Stimulated activated CD4-positive, alpha-beta T cell treated with anti-CD3 and anti-CD28 coated beads, Interleukin-4, amount 100 ng/mL, for 24 hours (primary cell): ENCODE measurements at regions not wholly inside any gene's neighbourhood (a gene's known extent, or its start where the extent isn't known, plus 50 kb on each side); places are given as distances from the start of the nearest gene placed in this dataset.

Source experiments
- DNase-seq: peaks from one replicate; pipeline ENCODE4 v3.0.0-alpha.2; 2020

DNA sequence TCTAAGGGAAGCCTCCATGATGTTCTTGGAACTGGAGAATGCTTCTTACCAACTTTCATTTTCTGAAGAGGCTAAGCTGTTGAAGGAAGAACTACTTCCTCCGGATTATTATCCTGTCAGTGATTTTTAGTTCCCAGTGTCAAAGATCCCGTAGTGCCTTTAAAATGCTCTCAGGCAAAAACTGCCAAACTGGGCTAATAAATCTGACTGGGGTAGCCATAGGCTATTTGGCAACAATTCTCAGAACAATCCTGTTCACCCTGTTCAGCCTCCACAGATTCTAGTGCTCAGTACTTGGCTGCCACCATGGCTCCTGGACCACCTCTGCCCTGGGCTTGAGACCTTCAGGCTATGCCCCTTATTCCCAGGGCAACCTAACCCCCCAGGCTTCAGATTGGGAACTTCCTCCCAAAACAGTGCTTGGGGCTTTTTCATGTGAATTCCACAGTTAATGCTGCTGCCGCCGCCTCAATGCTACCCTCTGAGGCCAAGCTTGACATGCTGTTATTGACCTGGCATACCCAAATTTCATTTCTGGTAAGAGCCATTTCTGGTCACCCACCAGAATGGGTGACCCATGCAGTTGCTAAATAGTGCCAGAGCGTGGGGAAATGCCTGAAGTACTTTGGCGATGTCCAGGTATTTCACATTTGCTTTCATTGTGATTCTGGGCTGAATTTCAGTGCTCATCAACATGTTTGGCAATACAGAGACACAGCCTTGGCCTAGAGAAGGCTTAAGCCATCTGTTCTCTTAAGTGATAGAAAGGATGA is 110.0 kb upstream of the ARHGAP5 start:
- DNase-seq: no peak

DNA sequence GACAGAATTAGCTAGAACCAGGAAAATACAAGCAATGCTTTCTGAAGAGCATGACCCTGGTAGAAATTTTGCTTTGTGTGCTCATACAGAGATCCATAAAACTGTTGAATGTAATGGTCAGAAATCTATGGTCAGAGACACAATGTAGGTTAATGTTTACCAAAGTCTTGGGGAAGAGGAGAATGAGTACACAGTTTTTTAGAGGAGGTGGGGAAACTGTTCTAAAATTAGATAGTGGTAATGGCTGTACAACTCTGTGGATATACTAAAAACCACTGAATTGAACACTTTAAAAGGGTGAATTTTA is 109.5 kb upstream of the ARHGAP5 start:
- no peak for DNase-seq

DNA sequence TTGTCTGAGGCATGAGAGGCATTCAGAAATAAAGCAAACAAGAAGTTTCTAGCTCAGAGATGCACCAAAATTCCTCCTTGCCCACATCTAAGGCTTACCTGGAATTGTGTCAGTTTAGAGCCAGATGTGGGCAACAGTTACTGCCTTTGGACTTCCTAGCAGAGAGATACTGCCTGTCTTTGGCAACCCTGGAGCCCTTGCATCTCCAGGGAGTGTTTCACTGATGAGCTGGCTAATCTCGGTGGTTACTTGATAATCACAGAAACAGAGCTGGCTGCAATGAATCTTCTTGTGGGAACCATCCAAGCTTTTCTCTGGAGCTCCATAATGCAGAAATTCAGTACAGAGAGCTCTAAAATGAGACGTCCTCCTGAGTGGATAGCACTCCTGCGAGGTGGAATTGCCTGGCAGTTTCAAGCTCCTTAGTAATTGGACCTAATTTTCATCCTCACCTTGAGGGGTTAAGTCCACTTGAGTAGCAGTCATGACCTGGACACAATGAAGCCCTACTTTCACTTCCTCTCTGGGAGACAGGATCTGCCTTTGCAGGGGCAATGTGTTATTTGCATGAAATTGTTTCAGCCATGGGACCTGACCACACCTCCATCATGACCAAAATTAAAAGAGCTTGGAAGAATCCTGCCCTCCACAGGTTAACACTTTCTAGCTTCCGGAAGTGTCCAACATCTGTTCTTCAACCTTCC is 108.8 kb upstream of the ARHGAP5 start:
- no peak for DNase-seq

DNA sequence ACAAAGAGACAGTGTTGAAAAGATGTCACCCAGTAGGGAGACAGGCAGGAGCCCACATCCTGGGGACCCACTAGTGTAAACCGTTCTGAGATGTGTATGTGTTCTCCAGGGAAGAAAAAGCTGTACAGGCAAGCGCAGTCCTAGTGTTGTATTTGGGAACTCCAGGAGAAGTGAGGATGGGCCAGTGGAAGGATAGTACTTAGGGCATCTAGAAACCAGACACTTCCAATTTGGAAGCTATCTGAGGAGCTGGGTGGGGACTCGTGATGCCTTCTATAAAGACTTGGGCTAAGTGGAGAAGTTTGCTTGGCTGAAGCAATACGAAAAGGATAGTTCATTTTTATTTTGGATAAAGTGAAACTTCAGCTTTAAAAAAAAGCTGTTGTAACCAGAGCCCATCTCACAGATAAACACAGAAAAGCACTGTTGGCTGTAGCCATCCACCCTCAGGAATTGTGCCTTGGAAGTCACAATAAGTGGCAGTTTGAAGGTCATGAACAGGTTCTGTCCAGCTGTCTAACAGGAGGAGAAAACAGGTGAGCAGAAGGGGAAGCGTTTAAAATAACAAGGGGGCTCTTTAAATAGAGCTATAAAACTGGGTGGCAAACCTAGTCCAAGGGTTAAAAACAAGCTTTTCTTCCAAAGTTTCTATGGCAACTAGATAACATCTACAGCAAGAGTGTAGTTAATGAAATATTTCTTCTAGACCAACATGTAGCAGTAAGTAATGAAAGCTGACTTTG is 108.0 kb upstream of the ARHGAP5 start:
- DNase-seq: no peak

DNA sequence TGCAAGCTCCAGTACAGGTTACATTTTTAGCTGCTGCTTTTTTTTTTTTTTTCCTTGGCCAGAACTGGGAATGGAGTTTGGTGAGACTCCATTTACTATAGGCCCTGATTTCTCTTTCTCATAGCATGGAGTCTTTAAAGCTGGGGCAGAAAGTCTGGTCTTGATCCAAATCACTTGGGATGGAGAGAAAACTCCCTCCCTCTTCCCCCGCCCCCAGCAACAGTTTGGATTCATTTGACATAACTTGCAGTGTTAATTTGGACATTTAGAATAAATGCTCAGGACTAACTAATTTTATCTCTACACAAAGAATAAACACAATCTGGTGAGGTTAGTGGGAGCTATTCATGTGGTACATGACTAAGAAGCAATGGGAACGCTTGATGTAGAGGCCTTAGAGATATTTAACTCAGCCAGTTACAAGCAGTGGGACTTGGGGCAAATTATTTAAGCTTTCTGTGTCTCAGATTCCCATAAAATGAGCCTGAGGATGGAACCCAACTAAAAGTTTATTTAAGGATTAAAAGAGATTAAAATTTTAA is 107.3 kb upstream of the ARHGAP5 start:
- no peak for DNase-seq

DNA sequence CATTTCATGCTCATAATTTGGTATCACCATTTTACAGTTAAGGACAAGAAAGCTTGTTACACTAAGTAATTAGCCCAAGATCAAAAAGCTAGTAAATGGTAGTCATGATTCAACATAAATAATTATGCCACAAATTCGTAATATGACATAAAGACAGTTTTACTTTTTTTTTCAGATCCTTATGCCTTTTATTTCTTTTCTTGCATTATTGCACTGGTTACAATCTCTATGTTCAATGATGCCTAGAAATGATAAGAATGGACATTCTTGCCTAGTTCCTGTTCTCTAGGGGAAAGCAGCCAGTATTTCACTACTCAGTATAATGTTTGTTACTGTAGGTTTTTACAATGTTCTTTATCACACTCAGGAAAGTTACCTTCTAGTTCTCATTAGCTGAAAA is 106.4 kb upstream of the ARHGAP5 start:
- DNase-seq: no peak

DNA sequence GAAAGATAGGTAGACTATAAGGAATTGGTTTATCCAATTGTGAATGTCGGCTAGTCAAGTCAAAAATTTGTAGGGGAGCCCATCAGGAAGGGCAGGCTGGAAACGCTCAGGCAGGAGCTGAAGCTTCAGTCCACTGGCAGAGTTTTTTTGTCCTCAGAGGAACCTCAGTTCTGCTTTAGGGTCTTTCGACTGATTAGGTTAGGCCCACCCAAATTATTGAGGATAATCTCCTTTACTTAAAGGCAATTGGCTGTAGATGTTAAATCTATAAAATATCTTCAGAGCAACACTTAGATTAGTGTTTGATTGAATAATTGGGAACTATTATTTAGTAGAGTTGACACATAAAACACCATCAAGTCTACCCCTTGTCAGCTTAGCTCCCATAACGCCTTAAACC is 105.5 kb upstream of the ARHGAP5 start:
- no peak for DNase-seq

DNA sequence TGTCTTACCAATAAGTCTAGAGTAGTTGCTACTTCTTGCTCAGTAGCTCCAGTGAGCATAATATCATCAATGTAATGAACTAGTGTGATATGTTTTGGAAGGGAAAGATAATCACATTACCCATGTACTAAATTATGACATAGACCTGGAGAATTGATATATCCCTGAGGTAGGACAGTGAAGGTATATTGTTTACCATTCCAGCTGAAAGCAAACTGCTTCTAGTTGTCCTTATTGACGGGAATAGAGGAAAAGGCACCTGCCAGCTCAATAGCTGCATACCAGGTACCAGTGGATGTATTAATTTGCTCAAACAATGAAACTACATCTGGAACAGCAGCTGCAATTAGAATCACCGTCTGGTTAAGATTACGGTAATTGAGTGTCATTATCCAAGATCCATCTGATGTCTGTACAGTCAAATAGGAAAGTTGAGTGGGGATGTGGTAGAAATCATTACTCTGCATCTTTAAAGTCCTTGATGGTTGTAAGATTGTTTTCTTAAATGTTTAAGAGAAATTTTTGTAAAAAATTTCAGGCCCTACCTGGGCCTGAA is 100.0 kb upstream of the ARHGAP5 start:
- DNase-seq: no peak

DNA sequence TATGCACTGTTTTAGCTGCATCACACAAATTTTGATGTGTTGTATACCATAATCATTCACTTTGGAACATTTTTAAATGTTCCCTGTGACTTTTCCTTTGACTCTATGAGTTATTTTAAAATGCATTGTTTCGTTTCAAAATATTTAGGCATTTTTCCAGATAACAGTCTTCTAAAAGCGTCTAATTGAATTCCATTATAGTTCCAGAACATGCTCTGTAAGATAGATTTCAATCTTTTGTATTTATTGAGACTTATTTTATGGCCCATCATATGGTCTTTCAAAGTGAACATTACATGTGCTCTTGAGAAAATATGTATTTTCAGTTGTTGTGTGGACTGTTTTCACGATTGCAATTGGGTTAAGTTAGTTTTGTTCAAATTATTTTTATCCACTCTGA is 98.7 kb upstream of the ARHGAP5 start:
- no peak for DNase-seq

DNA sequence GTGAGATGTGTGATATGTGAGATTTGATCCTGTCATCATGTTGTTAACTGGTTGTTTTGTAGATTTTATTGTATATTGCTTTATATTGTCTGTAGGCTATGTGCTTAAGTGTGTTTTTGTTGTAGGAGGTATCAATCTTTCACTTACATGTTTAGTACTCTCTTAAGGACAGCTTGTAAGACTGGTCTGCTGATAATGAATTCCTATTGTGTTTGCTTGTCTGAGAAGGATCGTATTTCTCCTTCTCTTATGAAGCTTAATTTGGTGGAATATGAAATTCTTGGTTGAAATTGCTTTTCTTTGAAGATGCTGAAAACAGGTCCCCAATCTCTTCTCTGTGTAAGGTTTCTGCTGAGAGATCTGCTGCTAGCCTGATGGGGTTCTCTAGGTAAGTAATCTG is 94.5 kb upstream of the ARHGAP5 start:
- no peak for DNase-seq

DNA sequence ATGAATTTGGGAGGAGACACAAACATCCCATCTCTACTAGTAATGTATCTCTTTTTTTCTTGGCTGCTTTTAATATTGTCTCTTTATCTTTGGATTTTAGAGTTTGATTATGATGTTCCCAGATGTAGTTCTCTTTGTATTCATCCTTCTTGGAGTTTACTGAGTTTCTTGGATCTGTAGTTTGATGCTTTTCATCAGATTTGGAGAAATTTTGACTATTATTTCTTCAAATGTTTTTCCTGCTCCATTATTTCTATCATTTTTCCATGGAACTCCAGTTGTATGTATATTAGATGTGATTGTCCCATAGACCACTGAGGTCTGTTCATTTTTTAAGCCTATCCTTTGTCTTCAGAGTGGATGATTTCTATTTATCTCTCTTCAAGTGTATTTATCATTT is 90.7 kb upstream of the ARHGAP5 start:
- no peak for DNase-seq

DNA sequence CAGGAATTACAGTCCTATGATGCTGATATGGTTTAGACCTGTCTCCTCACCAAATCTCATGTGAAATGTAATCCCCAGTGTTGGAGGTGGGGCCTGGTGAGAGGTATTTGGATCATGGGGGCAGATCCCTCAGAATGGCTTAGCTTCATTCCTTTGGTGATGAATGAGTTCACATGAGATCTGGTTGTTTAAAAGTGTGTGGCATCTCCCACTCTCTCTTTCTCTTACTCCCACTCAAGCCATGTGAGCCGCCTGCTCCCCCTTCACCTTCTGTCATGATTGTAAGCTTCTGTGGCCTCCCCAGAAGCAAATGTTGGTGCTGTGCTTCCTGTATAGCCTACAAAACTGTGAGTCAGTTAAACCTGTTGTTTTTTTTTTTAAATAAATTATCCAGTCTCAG is 89.4 kb upstream of the ARHGAP5 start:
- no peak for DNase-seq

DNA sequence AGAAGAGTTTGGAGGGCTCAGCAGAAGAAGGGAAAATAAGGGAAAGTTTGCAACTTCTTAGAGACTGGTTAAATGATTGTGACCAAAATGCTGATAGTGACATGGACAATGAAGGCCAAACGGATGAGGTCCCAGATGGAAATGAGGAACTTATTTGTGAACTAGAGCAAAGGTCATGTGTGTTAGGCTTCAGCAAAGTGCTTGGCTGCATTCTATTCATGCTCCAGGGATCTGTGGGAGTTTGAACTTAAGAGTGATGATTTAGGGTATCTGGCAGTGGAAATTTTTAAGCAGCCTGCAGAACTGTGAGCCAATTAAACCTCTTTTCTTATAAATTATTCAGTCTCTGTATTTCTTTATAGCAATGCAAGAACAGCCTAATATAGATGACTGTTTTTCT is 88.9 kb upstream of the ARHGAP5 start:
- no peak for DNase-seq

DNA sequence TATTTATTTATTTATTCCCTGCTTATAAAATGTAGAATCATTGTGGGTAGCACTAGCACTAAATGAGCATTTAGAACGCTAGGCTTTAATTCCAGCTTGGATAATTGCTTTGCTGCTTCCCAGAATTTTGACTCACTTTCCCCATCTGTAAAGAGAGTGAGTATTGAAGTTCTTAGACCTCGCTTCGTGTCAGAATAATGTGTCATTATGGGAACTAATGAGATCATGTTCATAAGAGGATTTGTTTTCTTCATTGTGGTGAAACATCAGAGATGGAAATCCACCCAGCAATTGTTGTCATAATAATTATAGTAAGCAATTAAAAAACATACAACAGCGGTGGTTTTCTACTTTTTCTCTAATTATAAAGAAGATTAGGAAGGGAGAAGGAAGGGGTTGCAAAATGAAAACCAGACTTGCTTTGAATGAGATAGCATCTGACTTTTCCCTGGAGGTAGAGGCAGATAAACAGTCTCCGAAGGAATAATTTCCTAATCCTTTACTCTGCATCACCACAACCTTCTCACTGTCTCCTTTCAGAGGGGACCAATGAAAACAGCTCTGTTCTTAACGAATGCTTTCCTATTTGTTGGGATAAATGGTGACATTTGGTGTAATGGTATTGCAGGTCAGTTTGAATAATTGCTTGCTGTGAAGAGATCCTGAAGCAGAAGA is 86.8 kb upstream of the ARHGAP5 start:
- no peak for DNase-seq

DNA sequence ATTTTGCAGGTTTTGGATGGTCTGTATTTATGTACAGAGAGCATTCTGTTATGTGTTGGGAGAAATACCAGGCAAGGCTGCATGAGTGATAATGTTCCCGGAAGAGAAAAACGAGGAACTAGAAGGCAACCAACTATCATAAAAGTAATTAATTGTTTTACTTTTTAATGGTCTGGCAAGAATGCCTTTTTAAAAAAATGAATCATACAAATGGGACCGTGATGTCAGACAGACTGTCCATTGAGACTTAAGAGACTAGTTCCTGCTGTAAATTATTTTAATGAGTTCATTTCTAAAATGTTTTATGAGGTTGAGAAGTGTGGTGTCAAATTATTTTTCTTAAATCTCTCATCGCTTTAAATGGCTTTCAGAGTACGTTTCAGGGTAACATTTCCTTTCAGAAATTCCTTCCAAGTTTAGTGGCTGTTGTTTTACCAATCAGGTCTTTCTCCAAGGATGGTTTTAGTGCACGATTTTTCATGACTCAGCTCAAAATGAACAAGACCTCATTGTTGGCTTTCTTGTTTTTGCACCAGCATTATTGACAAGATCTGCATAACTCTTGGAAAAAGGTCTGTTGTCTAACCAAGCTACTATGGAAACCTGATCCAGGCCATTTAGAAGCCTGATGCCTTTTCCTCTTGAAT is 86.1 kb upstream of the ARHGAP5 start:
- DNase-seq: no peak

DNA sequence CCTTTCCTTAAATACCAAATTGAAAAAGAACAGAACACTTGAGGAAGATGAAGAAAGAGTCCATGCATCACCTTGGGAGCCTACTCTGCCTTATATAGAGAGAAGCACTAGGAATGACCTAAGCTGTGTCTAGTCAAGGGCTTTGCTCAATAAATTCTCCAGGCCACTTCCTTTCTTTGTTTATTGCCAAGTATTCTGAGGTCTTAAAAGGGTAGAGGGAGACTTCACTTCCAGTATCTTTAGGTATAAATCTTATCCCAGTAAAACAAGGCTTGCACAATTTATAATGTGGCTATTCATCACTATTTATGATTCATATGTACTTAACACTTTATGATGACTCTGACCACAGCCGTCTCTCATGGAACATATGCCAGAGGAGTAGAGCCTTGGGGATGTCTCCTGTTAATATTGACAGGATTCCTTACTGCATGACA is 85.1 kb upstream of the ARHGAP5 start:
- DNase-seq: no peak

DNA sequence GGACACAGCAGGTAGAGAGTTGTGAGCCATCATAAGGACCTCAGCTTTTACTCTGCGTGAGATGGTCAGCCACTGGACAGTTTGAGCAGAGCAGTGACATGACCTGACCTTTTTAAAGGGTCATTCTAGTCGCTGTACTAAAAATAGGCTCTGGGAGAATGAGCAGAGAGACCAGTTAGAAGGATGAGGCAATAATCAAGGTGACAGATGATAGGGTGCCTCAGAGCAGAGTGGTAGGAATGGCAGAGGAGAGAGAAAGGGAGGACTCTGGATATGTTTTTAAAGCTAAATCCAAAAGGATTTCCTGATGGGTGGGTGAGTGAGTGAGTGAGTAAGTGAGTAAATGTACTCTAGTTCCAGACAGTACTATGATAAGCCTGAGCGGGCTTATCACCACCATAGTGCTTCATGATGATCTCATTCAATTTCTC is 83.6 kb upstream of the ARHGAP5 start:
- DNase-seq: no peak

DNA sequence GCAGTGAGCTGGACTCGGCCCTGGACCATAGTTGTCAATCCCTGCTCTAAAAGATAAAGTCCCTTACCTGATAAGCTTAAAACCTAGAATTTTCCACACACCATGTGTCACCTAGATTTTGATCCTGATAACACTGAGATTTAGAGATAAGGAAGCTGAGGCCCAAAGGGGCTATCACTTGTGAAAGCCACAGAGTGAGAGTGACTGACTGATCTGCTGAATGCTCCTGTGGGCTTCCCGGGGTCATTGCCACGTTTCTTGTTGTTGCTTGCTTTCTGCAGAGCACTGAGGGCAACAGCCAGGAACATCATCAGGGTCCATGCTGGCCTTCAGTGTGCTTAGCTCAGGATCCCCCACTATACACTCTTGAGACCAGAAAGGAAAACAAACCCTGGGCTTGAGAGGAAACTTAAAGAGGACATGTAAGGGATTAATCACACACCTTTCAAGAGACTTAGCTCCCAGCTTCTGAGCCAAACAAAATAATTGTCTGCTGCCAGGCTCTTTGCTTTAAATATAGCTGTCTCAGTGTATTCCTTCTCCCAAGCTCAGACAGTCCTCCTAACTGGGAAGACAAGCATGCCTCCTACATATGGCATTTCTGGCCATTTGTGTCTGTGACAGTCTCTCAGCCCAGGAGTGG is 82.6 kb upstream of the ARHGAP5 start:
- DNase-seq: no peak

DNA sequence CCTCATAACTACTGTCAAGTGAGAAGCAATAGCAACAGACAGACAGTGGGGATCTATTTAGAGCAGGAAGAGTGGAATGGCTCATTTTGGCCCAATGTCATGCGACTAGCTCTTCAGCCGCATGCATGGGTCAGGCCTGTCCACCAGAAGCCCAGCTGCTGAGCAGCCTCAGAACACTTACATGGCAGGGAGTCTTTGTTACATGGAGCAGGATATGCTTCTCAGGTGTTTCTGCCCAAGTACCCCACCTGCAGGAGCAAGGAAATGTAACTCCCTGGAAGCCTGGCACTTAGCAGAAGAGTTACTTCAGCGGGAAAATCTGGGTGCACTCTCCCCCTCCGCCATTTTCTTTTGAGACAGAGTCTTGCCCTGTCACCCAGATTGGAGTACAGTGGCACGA is 73.5 kb upstream of the ARHGAP5 start:
- DNase-seq: no peak

DNA sequence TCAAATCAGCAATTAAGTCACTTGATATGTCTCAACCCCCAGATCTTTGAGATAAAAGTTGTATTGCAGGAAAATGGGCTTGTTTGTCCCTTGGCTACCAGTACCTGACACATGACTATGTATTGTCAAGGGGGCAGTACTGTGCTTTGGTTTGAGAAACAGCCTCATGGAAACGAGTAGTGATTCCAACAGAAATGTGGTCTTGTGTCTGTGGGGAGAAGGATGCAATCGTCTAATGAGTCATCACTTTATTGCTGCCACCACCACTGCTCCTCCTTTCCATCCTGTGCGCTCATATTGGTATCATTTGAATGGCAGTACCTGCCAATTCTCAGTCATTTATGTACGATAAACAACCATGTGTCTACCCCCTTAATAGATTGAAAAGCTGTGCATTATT is 72.8 kb upstream of the ARHGAP5 start:
- DNase-seq: no peak

DNA sequence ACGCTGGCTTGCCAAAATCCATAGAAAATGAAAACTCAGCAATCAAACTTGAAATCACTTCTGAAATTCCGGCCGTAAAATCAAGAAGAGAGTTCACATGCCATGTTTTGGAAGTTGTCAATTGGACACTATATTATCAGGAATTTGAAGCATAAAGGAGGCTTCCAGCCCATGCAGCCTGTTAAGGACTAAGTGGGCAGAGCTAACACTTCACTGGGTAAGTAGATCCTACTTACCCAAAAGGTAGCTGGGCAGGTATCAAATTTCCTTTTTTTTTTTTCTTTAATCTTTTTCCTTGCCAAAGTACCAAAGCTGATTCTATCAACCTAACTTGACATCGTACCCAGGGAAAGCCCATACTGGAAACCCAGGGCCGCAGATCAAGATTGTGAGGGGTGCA is 71.5 kb upstream of the ARHGAP5 start:
- no peak for DNase-seq
